H1 (cell line): ENCODE measurements at regions not wholly inside any gene's neighbourhood (a gene's known extent, or its start where the extent isn't known, plus 50 kb on each side); places are given as distances from the start of the nearest gene placed in this dataset.
A peak's percentile ranks its signal among the peaks of the same experiment; 100 is the strongest.

Experiments used
- CTCF ChIA-PET: fragments of 300-600 bp; sonication (Branson Sonifier 250); formaldehyde crosslinking; loops from one replicate; lab custom pipeline; 2021; ENCODE audit not compliant: partially characterized antibody; lab: Charles Lee
- POLR2A ChIA-PET: fragments of 300-600 bp; sonication (Branson Sonifier 250); formaldehyde crosslinking; loops from one replicate; lab custom pipeline; 2021; ENCODE audit warnings: inconsistent platforms; ENCODE audit not compliant: partially characterized antibody; lab: Charles Lee
- DNase-seq, 2 experiments: peaks; one replicate each; pipeline versions ENCODE4 v3.0.0 to v3.0.0-alpha.2; 2010 to 2022; ENCODE audit warnings: low spot score in 2 of 2, low read depth in 1 of 2, mixed read lengths in 1 of 2
- FAIRE-seq: peaks from 2 replicates; lab custom pipeline; 2011; peaks lifted over from hg19 to GRCh38; lab: Jason Lieb, UNC
- H2AFZ ChIP-seq: 2 replicates; pipeline ENCODE4 v1.8.1; 2012; ENCODE audit warnings: low read length, inconsistent platforms
- H2AK5ac ChIP-seq: 2 replicates; pipeline ENCODE4 v1.6.1; 2013; ENCODE audit warnings: low read depth, low read length
- H2BK120ac ChIP-seq: replicated peaks from 2 replicates; pipeline ENCODE3; 2013; ENCODE audit warnings: low read depth, low read length, inconsistent platforms
- H2BK12ac ChIP-seq: 2 replicates; pipeline ENCODE4 v1.6.1; 2013; ENCODE audit warnings: low read depth, low read length
- H2BK15ac ChIP-seq: 2 replicates; pipeline ENCODE4 v1.6.1; 2013; ENCODE audit warnings: low read length
- H2BK20ac ChIP-seq: 2 replicates; pipeline ENCODE4 v1.6.1; 2013; ENCODE audit warnings: low read length
- H2BK5ac ChIP-seq: 2 replicates; pipeline ENCODE4 v1.6.1; 2013; ENCODE audit warnings: low read depth, low read length
- H3K14ac ChIP-seq: 2 replicates; pipeline ENCODE4 v1.6.1; 2013; ENCODE audit warnings: inconsistent platforms; ENCODE audit not compliant: insufficient read length
- H3K18ac ChIP-seq: 2 replicates; pipeline ENCODE4 v1.6.1; 2013; ENCODE audit warnings: low read length; ENCODE audit errors: extremely low read depth
- H3K23ac ChIP-seq: 2 replicates; pipeline ENCODE4 v1.6.1; 2013; ENCODE audit warnings: inconsistent platforms; ENCODE audit not compliant: insufficient read length
- H3K23me2 ChIP-seq: 2 replicates; pipeline ENCODE4 v1.6.1; 2013; ENCODE audit warnings: low read depth, low read length
- H3K27ac ChIP-seq: 2 replicates; pipeline ENCODE4 v1.6.1; 2011; ENCODE audit warnings: low read depth, low read length, inconsistent platforms
- H3K27me3 ChIP-seq, 4 experiments: replicated peaks in 1 of 4; 1 replicate in 1 of 4; 2 replicates in 3 of 4; pipeline versions ENCODE4 v1.6.1 to v1.8.1; 2011 to 2013; ENCODE audit warnings: low read length in 3 of 4, mild to moderate bottlenecking in 3 of 4, inconsistent platforms in 2 of 4, mixed read lengths in 2 of 4, moderate library complexity in 1 of 4; ENCODE audit not compliant: control insufficient read depth in 3 of 4, insufficient read depth in 3 of 4; ENCODE audit errors: extremely low read depth in 1 of 4
- H3K36me3 ChIP-seq, 4 experiments: 2 replicates each; pipeline versions ENCODE4 v1.6.1 to v1.8.1; 2011 to 2013; ENCODE audit warnings: mild to moderate bottlenecking in 4 of 4, low read length in 3 of 4, moderate library complexity in 2 of 4, control low read depth in 1 of 4, inconsistent platforms in 1 of 4; ENCODE audit not compliant: insufficient read depth in 4 of 4, control insufficient read depth in 2 of 4
- H3K4ac ChIP-seq: replicated peaks from 2 replicates; pipeline ENCODE3; 2013; ENCODE audit warnings: low read length, low read depth, mixed read lengths, inconsistent platforms; ENCODE audit not compliant: insufficient read length
- H3K4me1 ChIP-seq, 4 experiments: replicated peaks in 1 of 4; 1 replicate in 1 of 4; 2 replicates in 3 of 4; pipeline versions ENCODE4 v1.6.1 to v1.8.1; 2011 to 2013; ENCODE audit warnings: low read length in 3 of 4, inconsistent platforms in 2 of 4, mixed read lengths in 1 of 4; ENCODE audit not compliant: insufficient read depth in 4 of 4, control insufficient read depth in 3 of 4
- H3K4me2 ChIP-seq, 2 experiments: 2 replicates each; pipeline versions ENCODE4 v1.6.1 to v1.8.1; 2011 to 2013; ENCODE audit warnings: low read depth in 2 of 2, low read length in 2 of 2, control low read depth in 1 of 2, inconsistent platforms in 1 of 2, mild to moderate bottlenecking in 1 of 2; ENCODE audit not compliant: insufficient read depth in 1 of 2
- H3K4me3 ChIP-seq, 4 experiments: fragments of 200-600, 300-600 bp in 1 of 4; sonication (generic), shearing (Covaris generic), sonication (Bioruptor Twin) in 1 of 4; 2 replicates each; pipeline versions ENCODE4 v1.5.1 to v1.8.1; 2011 to 2016; ENCODE audit warnings: low read length in 4 of 4, low read depth in 3 of 4, control low read depth in 2 of 4, inconsistent platforms in 2 of 4, mild to moderate bottlenecking in 2 of 4, mixed read lengths in 1 of 4, moderate library complexity in 1 of 4; ENCODE audit not compliant: insufficient read depth in 2 of 4; ENCODE audit errors: extremely low read depth in 1 of 4
- H3K56ac ChIP-seq: replicated peaks from 2 replicates; pipeline ENCODE3; 2013; ENCODE audit warnings: low read depth, mild to moderate bottlenecking, mixed read lengths, low read length, inconsistent platforms; ENCODE audit not compliant: insufficient read length
- H3K79me1 ChIP-seq: 2 replicates; pipeline ENCODE4 v1.6.1; 2013; ENCODE audit warnings: low read depth, low read length, control low read depth
- H3K79me2 ChIP-seq, 2 experiments: 2 replicates each; pipeline versions ENCODE4 v1.6.1 to v1.8.1; 2012 to 2013; ENCODE audit warnings: low read length in 2 of 2, mild to moderate bottlenecking in 2 of 2, inconsistent platforms in 1 of 2; ENCODE audit not compliant: insufficient read depth in 2 of 2, control insufficient read depth in 1 of 2
- H3K9ac ChIP-seq, 4 experiments: replicated peaks in 1 of 4; 1 replicate in 1 of 4; 2 replicates in 3 of 4; pipeline versions ENCODE4 v1.6.1 to v1.8.1; 2011 to 2013; ENCODE audit warnings: low read depth in 3 of 4, low read length in 3 of 4, control low read depth in 2 of 4, mild to moderate bottlenecking in 2 of 4, moderate library complexity in 2 of 4, inconsistent platforms in 1 of 4; ENCODE audit errors: extremely low read depth in 1 of 4
- H3K9me3 ChIP-seq, 2 experiments: 2 replicates each; pipeline versions ENCODE4 v1.6.1 to v1.8.1; 2012 to 2013; ENCODE audit warnings: mild to moderate bottlenecking in 2 of 2, moderate library complexity in 2 of 2, control low read depth in 1 of 2, inconsistent platforms in 1 of 2, low read depth in 1 of 2, low read length in 1 of 2, mixed read lengths in 1 of 2; ENCODE audit not compliant: insufficient read depth in 2 of 2
- H4K20me1 ChIP-seq, 2 experiments: replicated peaks in 1 of 2; 2 replicates each; pipeline versions ENCODE3 to v1.8.1; 2011 to 2013; ENCODE audit warnings: inconsistent platforms in 2 of 2, low read length in 2 of 2, mild to moderate bottlenecking in 1 of 2; ENCODE audit not compliant: insufficient read depth in 2 of 2, control insufficient read depth in 1 of 2
- H4K5ac ChIP-seq: 2 replicates; pipeline ENCODE4 v1.6.1; 2013; ENCODE audit warnings: low read length, low read depth, mixed read lengths, inconsistent platforms; ENCODE audit not compliant: insufficient read length
- H4K8ac ChIP-seq: 2 replicates; pipeline ENCODE4 v1.8.0; 2013; ENCODE audit warnings: mild to moderate bottlenecking, moderate library complexity, low read length, inconsistent platforms; ENCODE audit not compliant: insufficient read depth; ENCODE audit errors: extremely low read depth
- H4K91ac ChIP-seq: replicated peaks from 2 replicates; pipeline ENCODE3; 2013; ENCODE audit warnings: low read length, mixed read lengths, inconsistent platforms; ENCODE audit not compliant: insufficient read length
- CEBPB ChIP-seq: IDR thresholded peaks from 2 replicates; pipeline ENCODE4 v1.6.1; 2012; ENCODE audit warnings: low read depth, low read length
- EP300 ChIP-seq, 2 experiments: IDR thresholded peaks; 1 replicate in 1 of 2; 2 replicates in 1 of 2; pipeline ENCODE4 v1.6.1; 2011 to 2012; ENCODE audit warnings: low read depth in 2 of 2, low read length in 2 of 2, mild to moderate bottlenecking in 2 of 2, borderline replicate concordance in 1 of 2, inconsistent platforms in 1 of 2, moderate library complexity in 1 of 2
- WGBS, 2 experiments: shearing (Covaris generic) in 1 of 2; methylation state at CpG; one replicate each; pipeline versions ENCODE4 v1.1.6 to v1.1.7; 2013 to 2015; ENCODE audit warnings: low lambda C conversion rate in 2 of 2, mixed read lengths in 2 of 2, inconsistent platforms in 1 of 2, low coverage in 1 of 2, missing lambda C conversion rate in 1 of 2; ENCODE audit not compliant: insufficient replicate concordance in 2 of 2, insufficient coverage in 1 of 2, insufficient read length in 1 of 2; ENCODE audit errors: extremely low coverage in 1 of 2, missing lambda C conversion rate in 1 of 2; 5-methylcytosine and 5-hydroxymethylcytosine counted together

GRCh38 chr2:45102579-45103117 lies 93.4 kb upstream of the SIX2 start:
- H4K91ac ChIP-seq, result no peak overlapping the region
- FAIRE-seq (no peak), DNase-seq (no peak)
- H3K56ac ChIP-seq, result no peak overlapping the region
- H2AFZ ChIP-seq, result no peak overlapping the region
- no peaks in the 10 kb centered on the region for H3K27me3 ChIP-seq
- H3K4me2 ChIP-seq, result no peak overlapping the region
- no peak overlapping the region for H2BK15ac ChIP-seq
- H3K79me2 ChIP-seq, result no peaks in the 10 kb centered on the region
- H3K36me3 ChIP-seq, result no peaks in the 10 kb centered on the region
- H3K79me1 ChIP-seq, result no peaks in the 10 kb centered on the region
- 89% methylated on average over 3 of the region's 3 CpGs; no CpG with 5 or more reads in 1 of the 2 experiments for WGBS, 2 experiments
- TF ChIP-seq EP300 (IDR thresholded peaks at IDR 0.05; ENCODE audit: borderline replicate concordance in 1 of 2, low read depth in 2 of 2, low read length in 2 of 2) (no peak), CEBPB (peak; percentile 23; the same call in 1 of the 2 replicates)
- H2BK20ac ChIP-seq, result no peak overlapping the region
- H2BK12ac ChIP-seq, result no peak overlapping the region
- no peak overlapping the region for H3K14ac ChIP-seq
- H3K9me3 ChIP-seq, result no peaks in the 10 kb centered on the region
- H3K4me1 ChIP-seq, result no peaks in the 10 kb centered on the region
- no peak overlapping the region for H4K8ac ChIP-seq
- CTCF ChIA-PET, result no interaction called here
- no peak overlapping the region for H2BK120ac ChIP-seq
- H3K27ac ChIP-seq, result no peak overlapping the region
- H2AK5ac ChIP-seq, result no peak overlapping the region
- H3K4me3 ChIP-seq, result no peak overlapping the region
- no peak overlapping the region for H3K18ac ChIP-seq
- H4K5ac ChIP-seq, result no peak overlapping the region
- no peak overlapping the region for H2BK5ac ChIP-seq
- POLR2A ChIA-PET, result no interaction called here
- H3K9ac ChIP-seq, result no peak overlapping the region
- no peak overlapping the region for H3K23ac ChIP-seq
- H3K23me2 ChIP-seq, result no peaks in the 10 kb centered on the region
- H4K20me1 ChIP-seq, result no peaks in the 10 kb centered on the region
- H3K4ac ChIP-seq, result no peak overlapping the region
